ENCODE measurements at regions not wholly inside any gene's neighbourhood (a gene's known extent, or its start where the extent isn't known, plus 50 kb on each side); places are given as distances from the start of the nearest gene placed in this dataset.

DNA sequence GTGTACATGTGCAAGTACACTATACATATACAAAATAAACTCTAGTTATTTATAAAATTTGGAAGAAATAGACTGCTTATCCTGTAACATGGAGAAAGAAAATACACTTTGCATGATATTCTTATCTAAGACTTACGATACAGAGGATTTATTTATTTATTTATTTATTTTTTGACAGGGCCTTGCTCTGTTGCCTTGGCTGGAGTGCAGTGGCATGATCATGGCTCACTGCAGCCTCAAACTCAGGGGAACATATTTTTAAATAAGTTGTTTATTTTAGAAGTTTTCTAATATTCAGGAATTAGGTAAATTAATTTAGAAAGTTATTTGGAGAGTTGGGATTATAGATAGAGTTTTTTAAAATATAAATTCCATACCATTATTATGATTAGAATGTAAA, 116.7 kb downstream of the GPR85 start:
- H3K27me3 ChIP-seq (ENCODE audit: control insufficient read depth in 3 of 3, insufficient read depth in 3 of 3, low read length in 2 of 3): no peaks in the 10 kb centered on the region
- H3K9me3 ChIP-seq (ENCODE audit: control insufficient read depth in 4 of 4, insufficient read depth in 3 of 4, low read length in 3 of 4): no peaks in the 10 kb centered on the region
- no peaks in the 10 kb centered on the region for H3K4me1 ChIP-seq (ENCODE audit: control insufficient read depth in 5 of 5, insufficient read depth in 5 of 5, low read length in 5 of 5)
- TF ChIP-seq, protein P1, sequence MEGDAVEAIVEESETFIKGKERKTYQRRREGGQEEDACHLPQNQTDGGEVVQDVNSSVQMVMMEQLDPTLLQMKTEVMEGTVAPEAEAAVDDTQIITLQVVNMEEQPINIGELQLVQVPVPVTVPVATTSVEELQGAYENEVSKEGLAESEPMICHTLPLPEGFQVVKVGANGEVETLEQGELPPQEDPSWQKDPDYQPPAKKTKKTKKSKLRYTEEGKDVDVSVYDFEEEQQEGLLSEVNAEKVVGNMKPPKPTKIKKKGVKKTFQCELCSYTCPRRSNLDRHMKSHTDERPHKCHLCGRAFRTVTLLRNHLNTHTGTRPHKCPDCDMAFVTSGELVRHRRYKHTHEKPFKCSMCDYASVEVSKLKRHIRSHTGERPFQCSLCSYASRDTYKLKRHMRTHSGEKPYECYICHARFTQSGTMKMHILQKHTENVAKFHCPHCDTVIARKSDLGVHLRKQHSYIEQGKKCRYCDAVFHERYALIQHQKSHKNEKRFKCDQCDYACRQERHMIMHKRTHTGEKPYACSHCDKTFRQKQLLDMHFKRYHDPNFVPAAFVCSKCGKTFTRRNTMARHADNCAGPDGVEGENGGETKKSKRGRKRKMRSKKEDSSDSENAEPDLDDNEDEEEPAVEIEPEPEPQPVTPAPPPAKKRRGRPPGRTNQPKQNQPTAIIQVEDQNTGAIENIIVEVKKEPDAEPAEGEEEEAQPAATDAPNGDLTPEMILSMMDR (IDR thresholded peaks at IDR 0.05; ENCODE audit: control extremely low read depth, extremely low read depth): no peak
- no peak for DNase-seq
- H3K4me3 ChIP-seq: no peak overlapping the region
- ATAC-seq (ENCODE audit: insufficient read depth, low FRiP score): no peak
- no peak overlapping the region for H3K27ac ChIP-seq (ENCODE audit: low read depth in 1 of 2, low read length in 1 of 2)
- WGBS, 2 donors: 89 to 91% methylated on average over 1 of the region's 1 CpG
- no peaks in the 10 kb centered on the region for H3K36me3 ChIP-seq (ENCODE audit: control insufficient read depth in 4 of 4, insufficient read depth in 4 of 4, low read length in 4 of 4)
- no peak overlapping the region for H3K9ac ChIP-seq (ENCODE audit: insufficient read depth in 1 of 2, low read length in 2 of 2)

DNA sequence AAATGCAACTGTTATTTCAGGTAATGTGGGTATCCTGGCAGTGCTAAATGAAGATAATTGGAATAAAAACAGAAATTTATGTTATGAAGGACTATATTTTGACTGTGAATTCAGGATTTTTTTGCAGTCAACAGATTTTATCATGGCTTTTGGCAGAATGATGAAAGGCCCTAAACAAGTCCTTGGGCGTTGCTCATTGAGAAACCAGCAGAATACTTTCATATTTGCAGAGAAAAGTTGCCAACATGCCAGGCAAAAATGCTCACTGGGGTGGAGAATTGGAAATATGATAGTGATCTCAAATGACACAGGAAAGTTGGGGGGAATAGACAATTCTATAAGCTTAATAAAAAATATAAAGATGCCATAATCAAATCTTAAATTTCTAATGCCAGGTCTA, 121.1 kb downstream of the GPR85 start:
- TF ChIP-seq, protein P1 (IDR thresholded peaks at IDR 0.05; ENCODE audit: control extremely low read depth, extremely low read depth): no peak
- H3K36me3 ChIP-seq (ENCODE audit: control insufficient read depth in 4 of 4, insufficient read depth in 4 of 4, low read length in 4 of 4): no peaks in the 10 kb centered on the region
- H3K27me3 ChIP-seq (ENCODE audit: control insufficient read depth in 3 of 3, insufficient read depth in 3 of 3, low read length in 2 of 3): no peaks in the 10 kb centered on the region
- H3K9me3 ChIP-seq (ENCODE audit: control insufficient read depth in 4 of 4, insufficient read depth in 3 of 4, low read length in 3 of 4): no peaks in the 10 kb centered on the region
- ATAC-seq (ENCODE audit: insufficient read depth, low FRiP score) (no peak), DNase-seq (no peak)
- no peak overlapping the region for H3K9ac ChIP-seq (ENCODE audit: insufficient read depth in 1 of 2, low read length in 2 of 2)
- no peak overlapping the region for H3K4me3 ChIP-seq
- no peak overlapping the region for H3K27ac ChIP-seq (ENCODE audit: low read depth in 1 of 2, low read length in 1 of 2)
- H3K4me1 ChIP-seq (ENCODE audit: control insufficient read depth in 5 of 5, insufficient read depth in 5 of 5, low read length in 5 of 5): no peaks in the 10 kb centered on the region
- WGBS, 2 donors: 54 to 69% methylated on average over 1 of the region's 1 CpG

GRCh38 chr7:112963634-112964033, 123.0 kb downstream of the GPR85 start:
- Histone ChIP-seq H3K9ac (ENCODE audit: insufficient read depth in 1 of 2, low read length in 2 of 2) (no peak overlapping the region), H3K4me3 (no peak overlapping the region), H3K36me3 (ENCODE audit: control insufficient read depth in 4 of 4, insufficient read depth in 4 of 4, low read length in 4 of 4) (no peaks in the 10 kb centered on the region), H3K27ac (ENCODE audit: low read depth in 1 of 2, low read length in 1 of 2) (no peak overlapping the region), H3K27me3 (ENCODE audit: control insufficient read depth in 3 of 3, insufficient read depth in 3 of 3, low read length in 2 of 3) (no peaks in the 10 kb centered on the region), H3K9me3 (ENCODE audit: control insufficient read depth in 4 of 4, insufficient read depth in 3 of 4, low read length in 3 of 4) (no peaks in the 10 kb centered on the region), H3K4me1 (ENCODE audit: control insufficient read depth in 5 of 5, insufficient read depth in 5 of 5, low read length in 5 of 5) (no peaks in the 10 kb centered on the region)
- 36 to 89% methylated on average over 1 of the region's 1 CpG for WGBS, 2 donors
- DNase-seq (no peak), ATAC-seq (ENCODE audit: insufficient read depth, low FRiP score) (no peak)
- TF ChIP-seq, protein P1 (IDR thresholded peaks at IDR 0.05; ENCODE audit: control extremely low read depth, extremely low read depth): no peak

DNA sequence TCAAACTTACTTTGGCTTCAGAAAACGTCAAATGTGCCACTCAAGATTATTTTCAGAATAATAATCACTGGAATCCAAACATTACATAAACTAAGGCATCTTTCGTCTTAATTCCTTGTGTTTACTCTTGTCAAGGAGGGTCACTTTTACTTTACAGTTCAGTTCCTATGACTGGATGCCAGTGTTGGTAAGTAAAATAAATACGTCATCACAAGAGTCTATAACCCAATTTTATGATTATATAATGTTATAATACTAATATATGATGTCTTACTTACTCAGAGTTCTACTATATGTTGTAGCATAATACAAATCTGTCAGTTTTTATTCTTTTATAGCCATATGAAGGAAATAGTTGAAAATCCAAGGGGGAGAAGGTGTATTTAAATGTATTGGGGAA, 123.8 kb downstream of the GPR85 start:
- H3K4me3 ChIP-seq: no peak overlapping the region
- no peaks in the 10 kb centered on the region for H3K9me3 ChIP-seq (ENCODE audit: control insufficient read depth in 4 of 4, insufficient read depth in 3 of 4, low read length in 3 of 4)
- no peaks in the 10 kb centered on the region for H3K4me1 ChIP-seq (ENCODE audit: control insufficient read depth in 5 of 5, insufficient read depth in 5 of 5, low read length in 5 of 5)
- WGBS, 2 donors: 65 to 85% methylated on average over 3 of the region's 3 CpGs
- no peaks in the 10 kb centered on the region for H3K27me3 ChIP-seq (ENCODE audit: control insufficient read depth in 3 of 3, insufficient read depth in 3 of 3, low read length in 2 of 3)
- no peak overlapping the region for H3K9ac ChIP-seq (ENCODE audit: insufficient read depth in 1 of 2, low read length in 2 of 2)
- DNase-seq: no peak
- no peaks in the 10 kb centered on the region for H3K36me3 ChIP-seq (ENCODE audit: control insufficient read depth in 4 of 4, insufficient read depth in 4 of 4, low read length in 4 of 4)
- no peak for ATAC-seq (ENCODE audit: insufficient read depth, low FRiP score)
- no peak overlapping the region for H3K27ac ChIP-seq (ENCODE audit: low read depth in 1 of 2, low read length in 1 of 2)
- TF ChIP-seq, protein P1 (IDR thresholded peaks at IDR 0.05; ENCODE audit: control extremely low read depth, extremely low read depth): no peak
